ENCODE measurements at regions not wholly inside any gene's neighbourhood (a gene's known extent, or its start where the extent isn't known, plus 50 kb on each side); places are given as distances from the start of the nearest gene placed in this dataset.
"Not testable (repeated sequence)": the region's sequence is repeated elsewhere in the genome, so short reads cannot be mapped to it uniquely, and the experiment has no call there.

DNA sequence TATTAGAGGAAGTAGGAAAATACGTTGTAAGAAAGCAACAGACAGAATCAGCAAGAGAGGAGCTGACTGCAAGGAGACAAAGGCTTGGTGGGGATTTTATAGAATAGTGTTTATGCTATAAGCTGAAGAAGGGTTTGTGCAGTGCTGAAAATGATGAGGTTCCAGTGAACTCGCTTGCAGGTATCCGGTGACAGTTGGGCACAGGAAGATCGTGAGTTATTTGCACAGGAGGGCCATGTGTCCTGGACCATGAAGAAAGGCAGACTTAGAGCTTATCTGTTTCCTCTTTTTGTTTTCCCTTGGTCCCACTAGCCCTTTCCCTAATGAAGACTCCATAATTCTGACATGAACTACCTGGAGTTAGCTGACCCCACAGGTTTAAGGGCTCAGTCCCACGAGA is 61.4 kb downstream of the NXNL2 start:
- no peak for DNase-seq

- no peak for DNase-seq
These were observed 70.0 kb downstream of the NXNL2 start for GRCh38 chr9:88604836-88605511.

DNA sequence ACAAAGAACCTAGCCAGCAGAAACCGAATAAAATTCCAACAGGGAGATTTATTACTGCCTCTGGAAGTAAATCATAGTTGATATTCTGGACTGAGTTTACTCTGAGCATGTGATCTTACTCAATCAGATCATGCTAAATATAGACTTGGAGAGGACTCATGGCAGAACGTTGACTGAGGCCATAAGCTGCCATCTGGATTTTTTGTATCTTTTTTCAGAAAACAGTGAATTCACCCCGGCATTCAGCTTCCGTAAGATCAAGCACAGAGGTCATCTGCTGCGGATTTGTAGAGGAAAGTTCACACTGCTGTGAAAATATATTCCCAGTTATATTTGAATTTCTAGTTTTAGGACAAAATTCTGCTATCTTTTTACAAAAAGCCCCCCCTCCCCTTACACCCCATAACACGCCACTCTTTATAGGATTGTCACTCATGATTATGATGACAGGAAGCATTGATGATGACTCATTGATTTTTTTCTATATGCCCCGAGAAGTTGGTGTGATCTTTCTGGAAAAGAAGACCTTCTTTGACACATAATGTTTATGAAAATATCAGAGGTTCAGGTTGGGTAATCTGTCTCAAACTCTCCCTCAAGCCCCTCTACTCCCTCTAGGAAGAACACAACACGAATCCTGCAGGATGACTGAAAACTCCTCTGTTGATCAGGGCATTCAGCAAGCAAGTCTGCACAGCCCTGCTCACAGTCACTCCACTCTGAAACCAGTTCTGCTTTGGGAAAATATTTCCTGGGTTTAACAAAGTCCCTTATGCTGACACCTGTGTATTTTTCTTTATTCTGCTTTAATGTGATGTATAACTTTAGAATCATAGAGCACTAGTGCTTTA is 70.8 kb downstream of the NXNL2 start:
- DNase-seq, result no peak

GRCh38 chr9:88614359-88614758 is 79.4 kb downstream of the NXNL2 start:
- no peak for DNase-seq

DNA sequence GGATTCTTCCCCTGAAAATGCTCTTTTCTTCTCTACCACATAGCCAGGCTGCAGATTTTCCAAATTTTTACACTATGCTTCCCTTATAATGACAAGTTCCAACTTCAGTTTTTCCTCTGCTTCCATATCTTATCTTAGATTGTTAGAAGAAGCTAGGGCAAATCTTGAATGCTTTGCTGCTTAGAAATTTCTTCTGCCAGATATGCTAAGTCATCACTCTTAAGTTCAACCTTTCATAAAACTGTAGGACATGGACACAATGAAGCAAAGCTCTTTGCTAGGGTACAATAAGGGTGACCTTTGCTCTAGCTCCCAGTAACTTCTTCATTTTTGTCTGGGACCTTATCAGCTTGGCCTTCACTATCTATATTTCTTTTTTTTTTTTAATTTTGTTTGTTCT is 88.7 kb downstream of the NXNL2 start:
- no peak for DNase-seq

- DNase-seq, result no peak
These were observed 93.1 kb downstream of the NXNL2 start for GRCh38 chr9:88628114-88628513.

DNA sequence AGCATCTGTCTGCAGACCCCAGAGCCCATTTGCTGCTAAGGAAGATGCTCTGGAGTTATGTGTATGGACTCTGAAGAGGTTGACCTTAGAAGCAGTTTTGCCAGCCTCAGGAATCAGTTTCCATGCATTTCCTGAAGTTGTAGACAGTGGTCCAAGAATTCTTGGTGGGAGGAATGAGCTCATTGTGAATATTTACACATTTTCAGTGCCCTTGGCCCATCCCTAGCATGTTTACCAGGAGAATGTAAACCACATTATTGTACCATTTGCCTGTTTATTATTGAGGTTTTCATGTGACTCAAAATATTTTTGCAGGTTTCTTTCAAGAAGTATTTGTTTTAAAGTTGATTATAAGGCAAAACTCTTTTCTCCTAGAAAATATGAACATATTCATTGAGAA is 93.8 kb downstream of the NXNL2 start:
- DNase-seq, result no peak

DNA sequence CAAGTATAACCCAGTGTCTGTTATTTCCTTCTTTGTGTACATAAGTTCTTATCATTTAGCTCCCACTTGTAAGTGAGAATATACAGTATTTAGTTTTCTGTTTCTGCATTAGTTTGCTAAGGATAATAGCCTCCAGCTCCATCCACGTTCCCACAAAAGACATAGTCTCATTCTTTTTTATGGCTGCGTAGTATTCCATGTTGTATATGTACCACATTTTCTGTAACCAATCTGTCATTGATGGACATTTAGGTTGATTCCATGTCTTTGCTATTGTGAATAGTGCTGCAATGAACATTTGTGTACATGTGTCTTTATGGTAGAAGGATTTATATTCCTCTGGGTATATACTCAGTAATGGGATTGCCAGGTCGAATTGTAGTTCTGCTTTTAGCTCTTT is 95.6 kb downstream of the NXNL2 start:
- not testable (repeated sequence) for DNase-seq

DNA sequence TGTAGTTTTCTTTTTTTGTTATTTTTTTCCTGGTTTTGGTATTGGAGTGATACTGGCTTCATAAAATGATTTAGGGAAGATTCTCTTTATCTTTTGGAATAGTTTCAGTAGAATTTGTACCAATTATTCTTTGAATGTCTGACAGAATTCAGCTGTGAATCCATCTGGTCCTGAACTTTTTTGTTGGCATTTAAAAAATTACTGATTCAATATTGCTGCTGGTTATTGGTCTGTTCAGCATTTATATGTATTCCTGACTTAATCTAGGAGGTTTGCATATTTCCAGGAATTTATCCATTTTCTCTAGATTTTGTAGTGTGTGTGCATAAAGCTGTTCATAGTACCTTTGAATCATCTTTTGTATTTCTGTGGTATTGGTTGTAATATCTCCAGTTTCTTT is 100.2 kb downstream of the NXNL2 start:
- DNase-seq, result no peak

GRCh38 chr9:88641456-88642240 is 106.7 kb downstream of the NXNL2 start:
- no peak for DNase-seq

- no peak for DNase-seq
These were observed 107.4 kb downstream of the NXNL2 start for GRCh38 chr9:88642336-88642735.

GRCh38 chr9:88643931-88644330 is 109.0 kb downstream of the NXNL2 start:
- no peak for DNase-seq

DNA sequence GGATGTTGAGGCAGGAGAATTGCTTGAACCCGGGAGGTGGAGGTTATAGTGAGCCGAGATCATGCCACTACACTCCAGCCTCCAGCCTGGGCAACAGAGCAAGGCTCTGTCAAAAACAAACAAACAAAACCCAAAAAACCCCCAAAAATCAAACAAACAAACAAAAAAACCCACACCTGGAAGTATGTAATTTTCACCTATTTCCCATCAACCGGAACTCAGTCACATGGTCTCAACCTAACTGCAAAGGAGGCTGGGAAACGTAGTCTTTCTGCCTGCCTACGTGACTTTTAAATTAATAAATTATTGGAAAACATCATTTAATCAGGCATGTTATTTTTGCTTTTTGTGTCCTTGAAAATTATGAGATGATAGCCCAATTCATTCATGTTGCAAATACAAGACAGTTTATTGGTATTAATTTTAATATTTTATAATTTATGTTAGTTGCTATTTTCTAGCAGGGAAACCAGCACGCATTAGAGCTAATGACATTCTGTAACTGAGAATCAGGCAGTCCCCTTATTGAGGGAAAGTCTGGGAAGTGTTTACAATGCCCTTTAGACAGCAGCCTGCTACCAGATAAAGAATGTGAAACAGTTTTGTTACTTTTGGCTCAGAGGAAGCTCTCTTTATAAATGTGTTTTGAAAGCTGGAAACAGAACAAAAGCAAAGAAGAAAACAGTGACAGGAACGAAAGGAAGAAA is 110.3 kb downstream of the NXNL2 start:
- DNase-seq, result no peak

DNA sequence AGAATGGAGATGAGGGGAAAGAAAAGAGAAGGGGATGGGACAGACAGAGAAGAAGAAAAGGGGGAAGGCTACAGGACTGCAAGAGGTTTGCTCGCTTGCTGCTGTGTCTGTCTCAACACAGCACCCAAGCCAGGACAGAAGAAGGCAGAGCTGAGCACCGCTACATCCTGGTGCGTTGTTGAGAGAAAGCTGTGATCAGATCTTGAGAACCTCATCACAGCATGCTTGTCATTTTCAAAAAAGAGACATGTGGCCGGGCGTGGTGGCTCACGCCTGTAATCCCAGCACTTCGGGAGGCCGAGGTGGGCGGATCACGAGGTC is 110.9 kb downstream of the NXNL2 start:
- no peak for DNase-seq

DNA sequence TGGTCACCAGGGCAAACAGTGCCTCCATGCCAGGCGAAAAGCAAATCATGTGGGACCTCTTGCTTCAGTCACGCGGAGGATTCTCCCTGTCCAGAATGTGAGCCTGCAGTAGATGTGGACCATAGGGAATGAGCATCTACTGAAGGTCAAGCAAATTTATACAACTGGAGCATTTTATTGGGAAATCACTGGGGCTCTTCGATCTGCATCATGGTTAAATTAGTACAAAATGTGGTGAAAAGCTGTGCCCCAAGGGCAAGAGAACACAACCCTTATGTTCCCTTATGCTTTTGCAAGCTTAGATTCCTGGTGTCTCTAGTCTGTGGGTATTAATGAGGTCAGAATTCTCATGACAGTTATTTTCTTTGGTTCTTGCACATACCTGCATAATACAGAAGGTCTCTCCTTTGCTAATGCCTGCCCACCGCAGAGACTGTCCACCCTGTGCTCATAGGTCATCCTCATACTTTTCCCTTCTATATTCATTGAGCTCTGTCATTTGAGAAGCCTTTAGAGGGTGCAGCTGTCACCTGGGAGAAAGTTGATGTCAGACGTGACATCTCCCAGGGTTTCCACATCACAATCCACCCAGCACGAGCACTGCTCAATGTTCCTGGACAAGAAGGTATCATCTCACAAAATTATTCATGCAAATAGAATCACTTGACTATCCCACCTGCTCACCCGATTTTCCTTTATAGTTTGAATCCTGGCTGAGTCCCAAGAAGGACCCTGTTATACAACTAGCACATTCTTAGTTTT is 111.7 kb downstream of the NXNL2 start:
- no peak for DNase-seq

GRCh38 chr9:88651682-88652633 is 117.0 kb downstream of the NXNL2 start:
- no peak for DNase-seq

DNA sequence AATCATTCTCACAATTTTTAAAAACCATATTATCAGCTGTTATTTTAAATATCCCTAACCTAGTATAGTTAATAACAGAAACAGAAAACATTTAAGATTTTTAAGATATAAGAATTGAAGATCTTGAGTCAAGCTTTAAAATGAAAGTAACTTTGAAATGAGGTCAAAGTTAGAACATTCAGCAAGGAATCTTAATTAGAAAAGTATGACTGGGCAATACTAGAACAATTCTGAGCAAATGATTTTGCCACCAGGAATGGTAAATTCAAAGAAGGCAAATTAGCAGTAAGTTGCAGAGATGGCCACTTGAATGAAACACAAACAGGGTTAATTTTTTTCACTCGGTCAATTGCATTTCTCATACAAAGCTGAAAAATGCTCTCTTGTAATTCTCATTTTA is 117.9 kb downstream of the NXNL2 start:
- DNase-seq, result no peak

DNA sequence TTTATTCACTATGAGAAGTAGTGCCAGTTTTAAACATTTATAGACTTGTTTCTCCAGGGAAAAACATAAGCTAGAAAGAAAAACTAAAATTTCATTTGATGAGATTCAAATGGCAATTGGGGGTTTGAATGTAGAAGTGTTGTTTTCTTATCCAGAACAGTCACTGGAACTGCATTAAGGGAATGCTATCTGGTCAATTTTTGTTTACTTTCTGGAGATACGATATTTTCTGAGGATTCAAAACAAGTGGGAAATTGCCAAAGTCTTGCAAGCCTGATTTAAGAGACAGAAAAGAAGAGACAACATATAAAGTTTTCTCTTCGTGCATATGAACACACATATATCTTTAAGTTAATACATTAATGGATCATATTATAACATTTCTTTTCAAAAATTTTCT is 118.4 kb downstream of the NXNL2 start:
- DNase-seq, result no peak

GRCh38 chr9:88653911-88654310 is 118.9 kb downstream of the NXNL2 start:
- no peak for DNase-seq

DNA sequence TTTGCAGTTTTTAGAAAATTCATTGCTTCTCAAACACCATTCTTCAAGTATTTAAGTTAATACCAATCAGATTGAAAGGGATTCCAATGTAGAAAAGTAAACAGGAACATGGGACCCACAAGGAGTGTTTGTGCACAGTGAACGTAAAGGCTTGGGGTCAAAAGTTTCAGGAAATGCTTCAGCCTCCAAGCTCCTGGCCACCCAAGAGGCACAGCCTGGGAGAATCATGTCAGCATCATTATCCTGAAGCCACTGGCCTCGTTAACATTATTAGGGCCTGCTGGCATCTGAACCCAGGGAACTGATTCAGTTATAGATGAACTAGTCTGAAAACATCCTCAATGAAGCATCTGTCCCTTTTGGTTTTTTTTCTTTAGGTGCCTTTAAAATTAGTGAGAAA is 122.9 kb downstream of the NXNL2 start:
- no peak for DNase-seq

GRCh38 chr9:88658311-88658822 is 123.4 kb downstream of the NXNL2 start:
- DNase-seq, result no peak

Measured in activated effector memory CD4-positive, alpha-beta T cell treated with anti-CD3 and anti-CD28 coated beads, Interleukin-2, amount 50 U/mL, for 16 hours (primary cell).